Activated B cell treated with CpG ODN at 0.5 μM for 24 hours (primary cell): ENCODE measurements at regions not wholly inside any gene's neighbourhood (a gene's known extent, or its start where the extent isn't known, plus 50 kb on each side); places are given as distances from the start of the nearest gene placed in this dataset.

Experiments used
- ATAC-seq: fragments of 200-7000 bp; cut with Tn5 transposase; one replicate; pipeline ENCODE4 v1.10.0; 2021; ENCODE audit warnings: low read depth, mild to moderate bottlenecking, moderate library complexity
- CTCF ChIA-PET: fragments of 350-600 bp; sonication (Branson Sonifier 250); formaldehyde crosslinking; loops from one replicate; lab custom pipeline; 2021; ENCODE audit warnings: antibody characterized with exemption; lab: Charles Lee
- POLR2A ChIA-PET: fragments of 350-600 bp; sonication (Branson Sonifier 250); formaldehyde crosslinking; loops from one replicate; lab custom pipeline; 2021; ENCODE audit warnings: antibody characterized with exemption; lab: Charles Lee
- DNase-seq: peaks from one replicate; pipeline ENCODE4 v3.0.0; 2022
- H3K27ac Mint-ChIP-seq: one replicate; pipeline ENCODE4 v1.8.0; 2020; ENCODE audit warnings: mixed read lengths
- H3K27me3 Mint-ChIP-seq: one replicate; pipeline ENCODE4 v1.8.0; 2021; ENCODE audit warnings: mixed read lengths
- H3K36me3 Mint-ChIP-seq: one replicate; pipeline ENCODE4 v1.8.0; 2021; ENCODE audit warnings: low read depth, mixed read lengths
- H3K4me1 Mint-ChIP-seq: one replicate; pipeline ENCODE4 v1.8.0; 2021; ENCODE audit warnings: mixed read lengths
- H3K4me3 Mint-ChIP-seq: one replicate; pipeline ENCODE4 v1.8.0; 2020; ENCODE audit warnings: mild to moderate bottlenecking, mixed read lengths
- H3K9me3 Mint-ChIP-seq: one replicate; pipeline ENCODE4 v1.8.0; 2020; ENCODE audit warnings: mixed read lengths
- CTCF ChIP-seq: fragments of 200-600 bp; IDR thresholded peaks from one replicate; pipeline ENCODE4 v1.8.0; 2022; ENCODE audit warnings: antibody characterized with exemption, mild to moderate bottlenecking
- intact Hi-C: fragments of 100-400 bp; cut with micrococcal nuclease; formaldehyde crosslinking; loops from one replicate; pipeline ENCODE4 v1.15.1; 2024

DNA sequence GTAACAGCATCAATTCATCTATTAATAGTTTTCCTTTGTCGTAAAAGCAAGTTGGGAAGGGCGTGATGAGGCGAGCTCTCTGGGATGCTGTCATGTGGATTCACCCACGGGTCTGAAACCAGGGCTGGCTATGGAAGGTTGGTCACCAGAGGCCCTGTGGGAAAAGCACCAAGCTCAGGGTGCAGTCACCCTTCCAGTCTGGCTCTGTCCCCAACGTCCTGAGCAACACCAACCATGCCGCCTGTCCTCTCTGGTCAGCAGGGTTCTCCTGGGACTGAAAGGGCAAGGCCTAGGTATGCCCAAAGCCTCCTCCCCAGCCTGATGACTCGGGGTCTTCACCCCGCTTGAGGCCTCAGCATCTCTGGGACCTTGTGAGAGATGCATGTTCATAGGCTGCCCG lies 97.2 kb upstream of the MSX1 start:
- DNase-seq (no peak), ATAC-seq (no peak)
- peaks cover 20% of the 10 kb centered on the region for H3K27me3 Mint-ChIP-seq
- ChIA-PET CTCF (no interaction called here), POLR2A (no interaction called here)
- H3K36me3 Mint-ChIP-seq = no peaks in the 10 kb centered on the region
- intact Hi-C loops = loop anchor here (5.0 kb wide), 1 partner anchor 90 kb away; no protein-coding TSS in a partner anchor
- no peaks in the 10 kb centered on the region for H3K9me3 Mint-ChIP-seq
- no peak for TF ChIP-seq CTCF
- no peak overlapping the region for H3K4me3 Mint-ChIP-seq
- peaks cover 17% of the 10 kb centered on the region for H3K4me1 Mint-ChIP-seq
- H3K27ac Mint-ChIP-seq = no peak overlapping the region

GRCh38 chr4:4761128-4761982 lies 98.1 kb upstream of the MSX1 start:
- Mint-ChIP-seq H3K4me3 (no peak overlapping the region), H3K4me1 (peaks cover 17% of the 10 kb centered on the region), H3K9me3 (no peaks in the 10 kb centered on the region), H3K36me3 (no peaks in the 10 kb centered on the region), H3K27me3 (peaks cover 20% of the 10 kb centered on the region), H3K27ac (no peak overlapping the region)
- DNase-seq (no peak), ATAC-seq (no peak)
- no peak for TF ChIP-seq CTCF
- intact Hi-C loops = loop anchor here (5.0 kb wide), 1 partner anchor 91 kb away; no protein-coding TSS in a partner anchor
- POLR2A ChIA-PET = interaction anchor here (0.8 kb wide), 1 partner anchor 27 kb away, joined by 6 read pairs; no protein-coding TSS in a partner anchor
- CTCF ChIA-PET = no interaction called here

GRCh38 chr4:4759883-4760282 lies 99.6 kb upstream of the MSX1 start:
- Mint-ChIP-seq H3K4me3 (no peak overlapping the region), H3K9me3 (no peaks in the 10 kb centered on the region), H3K36me3 (no peaks in the 10 kb centered on the region), H3K4me1 (peaks cover 17% of the 10 kb centered on the region), H3K27ac (no peak overlapping the region), H3K27me3 (peaks cover 13% of the 10 kb centered on the region)
- POLR2A ChIA-PET = no interaction called here
- intact Hi-C loops = loop anchor here (5.0 kb wide), 1 partner anchor 92 kb away; no protein-coding TSS in a partner anchor
- no peak for DNase-seq
- no peak for ATAC-seq
- no peak for TF ChIP-seq CTCF
- CTCF ChIA-PET = no interaction called here

DNA sequence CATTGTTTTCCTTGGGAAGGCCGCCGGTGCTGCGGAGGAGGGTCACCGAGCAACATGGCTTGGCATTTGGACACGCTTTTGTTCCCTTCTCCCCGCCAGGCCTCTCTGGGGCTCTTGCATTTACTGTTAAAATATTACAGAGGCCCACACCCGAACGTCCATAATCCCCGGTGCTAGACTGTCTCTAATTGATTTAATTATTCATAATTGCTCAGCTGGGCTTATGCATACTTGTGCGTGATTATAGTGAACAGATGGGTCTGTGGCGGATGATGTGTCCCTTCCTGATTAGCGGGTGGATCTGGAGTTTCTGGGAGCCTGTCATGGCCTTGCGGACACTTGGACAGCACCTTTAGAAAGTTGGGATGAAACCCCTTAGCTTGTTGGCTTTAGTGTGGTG lies 100.2 kb upstream of the MSX1 start:
- Mint-ChIP-seq H3K4me3 (no peak overlapping the region), H3K36me3 (no peaks in the 10 kb centered on the region), H3K27ac (no peak overlapping the region), H3K9me3 (no peaks in the 10 kb centered on the region), H3K27me3 (peaks cover 11% of the 10 kb centered on the region), H3K4me1 (peaks cover 17% of the 10 kb centered on the region)
- CTCF ChIA-PET = no interaction called here
- no peak for ATAC-seq
- TF ChIP-seq CTCF = no peak
- POLR2A ChIA-PET = no interaction called here
- DNase-seq = no peak
- intact Hi-C loops = no loop called here

DNA sequence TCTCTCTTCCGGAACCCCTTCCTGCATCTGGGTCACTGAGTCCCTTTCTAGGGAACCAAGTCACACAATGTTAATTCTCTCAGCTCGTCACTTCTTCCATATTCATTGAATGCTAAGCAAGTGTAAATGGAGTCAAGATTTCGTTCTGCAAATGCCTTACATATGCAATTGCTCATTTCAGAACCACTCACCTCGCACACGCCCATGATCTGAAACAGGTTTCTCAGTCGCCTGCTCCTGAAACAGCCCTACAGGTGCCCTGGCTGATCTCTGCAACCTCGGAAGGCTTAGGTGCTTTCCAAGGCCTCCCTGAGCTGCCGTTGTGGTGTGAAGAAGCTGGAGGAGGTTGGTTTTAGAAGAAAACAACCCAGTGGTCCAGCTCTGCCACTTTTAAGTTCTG lies 100.8 kb upstream of the MSX1 start:
- CTCF ChIA-PET = no interaction called here
- H3K27ac Mint-ChIP-seq = no peak overlapping the region
- H3K27me3 Mint-ChIP-seq = peaks cover 9% of the 10 kb centered on the region
- no peak for TF ChIP-seq CTCF
- intact Hi-C loops = no loop called here
- POLR2A ChIA-PET = no interaction called here
- ATAC-seq = no peak
- peaks cover 12% of the 10 kb centered on the region for H3K4me1 Mint-ChIP-seq
- no peaks in the 10 kb centered on the region for H3K9me3 Mint-ChIP-seq
- no peak overlapping the region for H3K4me3 Mint-ChIP-seq
- DNase-seq = no peak
- no peaks in the 10 kb centered on the region for H3K36me3 Mint-ChIP-seq
